Fibroblast of villous mesenchyme (primary cell): ENCODE measurements at regions not wholly inside any gene's neighbourhood (a gene's known extent, or its start where the extent isn't known, plus 50 kb on each side); places are given as distances from the start of the nearest gene placed in this dataset.

Source experiments
- DNase-seq: peaks from one replicate; pipeline ENCODE4 v3.0.0-alpha.2; 2010; ENCODE audit warnings: low read depth
- H3K4me3 ChIP-seq: 2 replicates; pipeline ENCODE4 v1.5.1; 2011; ENCODE audit warnings: low read depth, mild to moderate bottlenecking, low read length
- CTCF ChIP-seq: IDR thresholded peaks from 2 replicates; pipeline ENCODE4 v1.5.1; 2012; ENCODE audit warnings: low read depth, mild to moderate bottlenecking, low read length; ENCODE audit not compliant: insufficient read depth

- DNase-seq = no peak
- no peak overlapping the region for H3K4me3 ChIP-seq
- no peak for TF ChIP-seq CTCF
Measured at GRCh38 chr12:72836194-72836593, 564.0 kb downstream of the TRHDE start.

GRCh38 chr12:72839696-72840095, 567.5 kb downstream of the TRHDE start:
- no peak overlapping the region for H3K4me3 ChIP-seq
- no peak for TF ChIP-seq CTCF
- DNase-seq = no peak

GRCh38 chr12:72863671-72864070, 591.5 kb downstream of the TRHDE start:
- no peak for DNase-seq
- H3K4me3 ChIP-seq = no peak overlapping the region
- no peak for TF ChIP-seq CTCF

GRCh38 chr12:72865921-72866320, 593.8 kb downstream of the TRHDE start:
- TF ChIP-seq CTCF = no peak
- no peak overlapping the region for H3K4me3 ChIP-seq
- no peak for DNase-seq

- H3K4me3 ChIP-seq = no peak overlapping the region
- no peak for DNase-seq
- TF ChIP-seq CTCF = no peak
Measured at GRCh38 chr12:72869024-72869423, 596.9 kb downstream of the TRHDE start.

- H3K4me3 ChIP-seq = no peak overlapping the region
- no peak for DNase-seq
- TF ChIP-seq CTCF = no peak
Measured at GRCh38 chr12:72872238-72872887, 600.2 kb downstream of the TRHDE start.

GRCh38 chr12:72872996-72873395, 600.8 kb downstream of the TRHDE start:
- no peak for DNase-seq
- H3K4me3 ChIP-seq = no peak overlapping the region
- no peak for TF ChIP-seq CTCF
